ENCODE measurements at regions not wholly inside any gene's neighbourhood (a gene's known extent, or its start where the extent isn't known, plus 50 kb on each side); places are given as distances from the start of the nearest gene placed in this dataset.

DNA sequence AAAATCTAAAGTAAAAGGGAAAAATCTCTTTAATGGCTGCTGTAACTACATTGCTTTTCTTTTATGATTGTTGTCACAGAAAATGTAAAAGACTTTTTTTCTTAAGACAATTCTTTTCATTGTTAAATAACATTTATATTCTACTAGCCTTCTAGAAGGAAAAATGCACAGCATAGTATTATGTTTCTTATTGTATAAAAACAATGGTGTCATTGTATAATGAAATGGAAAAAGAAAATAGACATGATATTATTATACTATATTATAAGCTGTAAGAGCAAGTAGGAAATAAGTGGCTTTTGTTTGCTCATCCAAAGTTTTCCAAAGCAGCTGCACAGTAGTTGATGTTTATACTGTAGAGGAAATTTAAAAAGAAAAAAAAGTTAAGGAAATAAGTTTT is 1021.7 kb downstream of the EFNA5 start:
- Histone ChIP-seq H3K4me3 (replicated peaks in 1 of 3; ENCODE audit: insufficient read depth in 1 of 3, low read depth in 1 of 3, low read length in 3 of 3) (no peak overlapping the region), H3K27me3 (ENCODE audit: control insufficient read depth in 2 of 2, insufficient read depth in 2 of 2, low read length in 2 of 2) (no peaks in the 10 kb centered on the region), H3K36me3 (ENCODE audit: control insufficient read depth in 2 of 2, extremely low read depth in 1 of 2, insufficient read depth in 2 of 2, low read length in 2 of 2) (no peaks in the 10 kb centered on the region), H3K79me2 (ENCODE audit: control insufficient read depth, insufficient read depth, low read length) (no peaks in the 10 kb centered on the region), H3K27ac (ENCODE audit: insufficient read depth, low read depth, low read length) (no peak overlapping the region), H3K9me3 (replicated peaks; ENCODE audit: control insufficient read depth, insufficient read depth, low read length) (no peaks in the 10 kb centered on the region), H2AFZ (ENCODE audit: low read depth, low read length) (no peak overlapping the region), H4K20me1 (replicated peaks; ENCODE audit: control insufficient read depth, extremely low read depth, insufficient read depth, low read length) (no peaks in the 10 kb centered on the region), H3K9ac (replicated peaks; ENCODE audit: extremely low read depth, insufficient read depth, low read length) (no peak overlapping the region), H3K9me1 (replicated peaks; ENCODE audit: control insufficient read depth, extremely low read depth, insufficient read depth, low read length) (no peaks in the 10 kb centered on the region), H3K4me1 (ENCODE audit: control insufficient read depth, extremely low read depth, insufficient read depth, low read length) (no peaks in the 10 kb centered on the region), H3K4me2 (ENCODE audit: insufficient read depth, low read length) (no peak overlapping the region)
- BruUV-seq (replicated peaks) = no TSS peak
- TF ChIP-seq FOS (IDR thresholded peaks at IDR 0.05; ENCODE audit: borderline replicate concordance, insufficient read depth, low read length) (no peak), GATA2 (IDR thresholded peaks at IDR 0.05; ENCODE audit: insufficient read depth, insufficient read length, low read depth, low read length) (no peak), MYC (IDR thresholded peaks at IDR 0.05; ENCODE audit: low read depth, low read length) (no peak), MAX (IDR thresholded peaks at IDR 0.05; ENCODE audit: insufficient read depth, insufficient read length) (no peak), EZH2 (IDR thresholded peaks at IDR 0.05; ENCODE audit: borderline replicate concordance, low read depth, low read length, severe bottlenecking) (no peak), JUN (IDR thresholded peaks at IDR 0.05; ENCODE audit: borderline replicate concordance, insufficient read depth, insufficient read length, low read depth) (no peak), POLR2AphosphoS5 (IDR thresholded peaks at IDR 0.05; ENCODE audit: insufficient read depth, low read depth, low read length) (no peak), POLR2A (IDR thresholded peaks at IDR 0.05; ENCODE audit: low read depth, low read length) (no peak)
- POLR2A ChIA-PET = no interaction called here
- CTCF ChIA-PET = interaction anchor here (1.8 kb wide), 1 partner anchor 8 kb away, joined by 5 read pairs; no protein-coding TSS in a partner anchor
- intact Hi-C loops (cut with micrococcal nuclease) (no loop called here), dilution Hi-C loops (cut with MboI; ENCODE audit: extremely low pct_ligation_motif_present, low sequenced_read_pairs) (no loop called here)
- FAIRE-seq = no peak
- no peak for DNase-seq (ENCODE audit: low read depth, low spot score)

DNA sequence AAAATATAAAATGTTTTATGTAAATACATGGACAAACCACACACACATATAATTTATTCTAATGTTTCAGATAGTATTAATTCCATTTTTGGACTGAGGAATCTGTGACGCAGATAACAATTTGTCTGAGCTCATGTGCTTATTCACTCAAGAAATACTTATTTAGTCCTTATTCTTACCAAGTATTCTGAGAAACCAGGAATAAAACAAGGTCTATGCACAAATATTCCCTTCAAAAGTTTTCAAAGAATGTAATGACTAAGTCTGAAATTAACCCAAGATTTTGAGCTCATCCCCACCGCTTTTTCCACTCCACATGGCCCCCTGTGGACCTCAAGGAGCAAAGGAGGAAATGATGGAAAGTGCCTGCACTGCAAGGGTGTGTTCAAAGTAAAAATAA is 1022.3 kb downstream of the EFNA5 start:
- dilution Hi-C loops (cut with MboI; ENCODE audit: extremely low pct_ligation_motif_present, low sequenced_read_pairs) = no loop called here
- H3K4me3 ChIP-seq (replicated peaks in 1 of 3; ENCODE audit: insufficient read depth in 1 of 3, low read depth in 1 of 3, low read length in 3 of 3) = no peak overlapping the region
- no peak overlapping the region for H2AFZ ChIP-seq (ENCODE audit: low read depth, low read length)
- H3K79me2 ChIP-seq (ENCODE audit: control insufficient read depth, insufficient read depth, low read length) = no peaks in the 10 kb centered on the region
- FAIRE-seq = no peak
- H3K27ac ChIP-seq (ENCODE audit: insufficient read depth, low read depth, low read length) = no peak overlapping the region
- no peak overlapping the region for H3K4me2 ChIP-seq (ENCODE audit: insufficient read depth, low read length)
- no peaks in the 10 kb centered on the region for H3K4me1 ChIP-seq (ENCODE audit: control insufficient read depth, extremely low read depth, insufficient read depth, low read length)
- BruUV-seq (replicated peaks) = no TSS peak
- no peaks in the 10 kb centered on the region for H3K36me3 ChIP-seq (ENCODE audit: control insufficient read depth in 2 of 2, extremely low read depth in 1 of 2, insufficient read depth in 2 of 2, low read length in 2 of 2)
- no peaks in the 10 kb centered on the region for H3K9me1 ChIP-seq (replicated peaks; ENCODE audit: control insufficient read depth, extremely low read depth, insufficient read depth, low read length)
- H3K27me3 ChIP-seq (ENCODE audit: control insufficient read depth in 2 of 2, insufficient read depth in 2 of 2, low read length in 2 of 2) = no peaks in the 10 kb centered on the region
- POLR2A ChIA-PET = no interaction called here
- no peak for TF ChIP-seq POLR2AphosphoS5 (IDR thresholded peaks at IDR 0.05; ENCODE audit: insufficient read depth, low read depth, low read length)
- TF ChIP-seq POLR2A (IDR thresholded peaks at IDR 0.05; ENCODE audit: low read depth, low read length) = no peak
- TF ChIP-seq, protein P1, sequence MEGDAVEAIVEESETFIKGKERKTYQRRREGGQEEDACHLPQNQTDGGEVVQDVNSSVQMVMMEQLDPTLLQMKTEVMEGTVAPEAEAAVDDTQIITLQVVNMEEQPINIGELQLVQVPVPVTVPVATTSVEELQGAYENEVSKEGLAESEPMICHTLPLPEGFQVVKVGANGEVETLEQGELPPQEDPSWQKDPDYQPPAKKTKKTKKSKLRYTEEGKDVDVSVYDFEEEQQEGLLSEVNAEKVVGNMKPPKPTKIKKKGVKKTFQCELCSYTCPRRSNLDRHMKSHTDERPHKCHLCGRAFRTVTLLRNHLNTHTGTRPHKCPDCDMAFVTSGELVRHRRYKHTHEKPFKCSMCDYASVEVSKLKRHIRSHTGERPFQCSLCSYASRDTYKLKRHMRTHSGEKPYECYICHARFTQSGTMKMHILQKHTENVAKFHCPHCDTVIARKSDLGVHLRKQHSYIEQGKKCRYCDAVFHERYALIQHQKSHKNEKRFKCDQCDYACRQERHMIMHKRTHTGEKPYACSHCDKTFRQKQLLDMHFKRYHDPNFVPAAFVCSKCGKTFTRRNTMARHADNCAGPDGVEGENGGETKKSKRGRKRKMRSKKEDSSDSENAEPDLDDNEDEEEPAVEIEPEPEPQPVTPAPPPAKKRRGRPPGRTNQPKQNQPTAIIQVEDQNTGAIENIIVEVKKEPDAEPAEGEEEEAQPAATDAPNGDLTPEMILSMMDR (IDR thresholded peaks at IDR 0.05; ENCODE audit: extremely low read depth in 1 of 2, insufficient read depth in 1 of 2, low read depth in 1 of 2, low read length in 2 of 2) = no peak
- no peak for TF ChIP-seq GATA2 (IDR thresholded peaks at IDR 0.05; ENCODE audit: insufficient read depth, insufficient read length, low read depth, low read length)
- TF ChIP-seq MAX (IDR thresholded peaks at IDR 0.05; ENCODE audit: insufficient read depth, insufficient read length) = no peak
- no peak for TF ChIP-seq JUN (IDR thresholded peaks at IDR 0.05; ENCODE audit: borderline replicate concordance, insufficient read depth, insufficient read length, low read depth)
- TF ChIP-seq EZH2 (IDR thresholded peaks at IDR 0.05; ENCODE audit: borderline replicate concordance, low read depth, low read length, severe bottlenecking) = no peak
- no peak for TF ChIP-seq FOS (IDR thresholded peaks at IDR 0.05; ENCODE audit: borderline replicate concordance, insufficient read depth, low read length)
- TF ChIP-seq MYC (IDR thresholded peaks at IDR 0.05; ENCODE audit: low read depth, low read length) = no peak
- intact Hi-C loops (cut with micrococcal nuclease) = no loop called here
- no peaks in the 10 kb centered on the region for H4K20me1 ChIP-seq (replicated peaks; ENCODE audit: control insufficient read depth, extremely low read depth, insufficient read depth, low read length)
- H3K9me3 ChIP-seq (replicated peaks; ENCODE audit: control insufficient read depth, insufficient read depth, low read length) = no peaks in the 10 kb centered on the region
- H3K9ac ChIP-seq (replicated peaks; ENCODE audit: extremely low read depth, insufficient read depth, low read length) = no peak overlapping the region
- CTCF ChIA-PET = interaction anchor here (0.6 to 1.8 kb wide), 2 partner anchors 9 to 1110 kb away, joined by 3 to 5 read pairs; no protein-coding TSS in a partner anchor
- DNase-seq (ENCODE audit: low read depth, low spot score) = no peak

Data from endothelial cell of umbilical vein (primary cell).